AG09309 (cell line): ENCODE measurements at regions not wholly inside any gene's neighbourhood (a gene's known extent, or its start where the extent isn't known, plus 50 kb on each side); places are given as distances from the start of the nearest gene placed in this dataset.

Source experiments
- DNase-seq: peaks from one replicate; pipeline ENCODE4 v3.0.0-alpha.2; 2010; ENCODE audit warnings: low read depth
- H3K4me3 ChIP-seq: 2 replicates; pipeline ENCODE4 v1.5.1; 2011; ENCODE audit warnings: mild to moderate bottlenecking, low read depth, low read length, moderate library complexity; ENCODE audit not compliant: control insufficient read depth
- TF ChIP-seq, protein P1 (sequence below): IDR thresholded peaks from 2 replicates; pipeline ENCODE4 v1.5.1; 2011; ENCODE audit warnings: mild to moderate bottlenecking, low read depth, low read length, inconsistent platforms; ENCODE audit not compliant: insufficient read depth, control insufficient read depth; ENCODE audit errors: missing control alignments

DNA sequence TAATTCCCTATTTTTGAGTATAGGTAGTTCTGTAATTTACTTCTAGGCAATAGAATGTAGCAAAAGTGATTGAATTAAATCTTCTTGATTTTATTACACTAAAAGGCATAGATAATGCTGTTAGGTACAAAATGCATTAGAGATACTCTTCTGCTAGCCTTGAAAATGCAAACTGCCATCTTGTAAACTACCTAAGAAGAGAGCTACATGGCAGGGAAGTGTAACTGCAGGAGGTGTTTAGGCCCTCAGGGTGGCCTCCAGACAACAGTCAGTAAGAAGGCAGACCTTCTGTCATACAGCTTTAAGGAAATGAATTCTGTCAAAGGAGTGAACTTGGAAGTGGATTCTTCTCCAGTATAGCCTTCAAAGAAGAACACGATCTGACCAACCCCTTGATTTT lies 1396.8 kb upstream of the SLC39A10 start:
- DNase-seq: no peak
- no peak overlapping the region for H3K4me3 ChIP-seq
- TF ChIP-seq, protein P1, sequence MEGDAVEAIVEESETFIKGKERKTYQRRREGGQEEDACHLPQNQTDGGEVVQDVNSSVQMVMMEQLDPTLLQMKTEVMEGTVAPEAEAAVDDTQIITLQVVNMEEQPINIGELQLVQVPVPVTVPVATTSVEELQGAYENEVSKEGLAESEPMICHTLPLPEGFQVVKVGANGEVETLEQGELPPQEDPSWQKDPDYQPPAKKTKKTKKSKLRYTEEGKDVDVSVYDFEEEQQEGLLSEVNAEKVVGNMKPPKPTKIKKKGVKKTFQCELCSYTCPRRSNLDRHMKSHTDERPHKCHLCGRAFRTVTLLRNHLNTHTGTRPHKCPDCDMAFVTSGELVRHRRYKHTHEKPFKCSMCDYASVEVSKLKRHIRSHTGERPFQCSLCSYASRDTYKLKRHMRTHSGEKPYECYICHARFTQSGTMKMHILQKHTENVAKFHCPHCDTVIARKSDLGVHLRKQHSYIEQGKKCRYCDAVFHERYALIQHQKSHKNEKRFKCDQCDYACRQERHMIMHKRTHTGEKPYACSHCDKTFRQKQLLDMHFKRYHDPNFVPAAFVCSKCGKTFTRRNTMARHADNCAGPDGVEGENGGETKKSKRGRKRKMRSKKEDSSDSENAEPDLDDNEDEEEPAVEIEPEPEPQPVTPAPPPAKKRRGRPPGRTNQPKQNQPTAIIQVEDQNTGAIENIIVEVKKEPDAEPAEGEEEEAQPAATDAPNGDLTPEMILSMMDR: no peak

DNA sequence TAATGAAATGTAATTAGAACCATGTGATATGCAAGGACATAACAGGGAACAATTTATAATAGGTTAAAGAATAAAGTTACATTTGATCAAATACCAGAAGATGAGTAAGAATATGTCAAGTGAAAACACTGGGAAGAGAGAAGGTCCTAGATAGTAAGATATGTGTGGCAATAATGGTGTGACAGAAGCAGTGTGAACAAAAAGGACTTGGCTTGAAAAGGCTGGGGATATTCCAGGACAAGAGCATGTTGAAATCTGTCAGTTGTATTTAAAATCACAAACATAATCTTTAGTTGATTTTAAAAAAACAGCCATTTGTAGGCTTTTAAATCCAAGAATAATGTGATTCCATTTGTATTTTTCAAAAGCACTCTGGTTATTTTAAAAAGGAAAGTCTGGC lies 1399.9 kb upstream of the SLC39A10 start:
- H3K4me3 ChIP-seq: no peak overlapping the region
- TF ChIP-seq, protein P1: no peak
- no peak for DNase-seq

DNA sequence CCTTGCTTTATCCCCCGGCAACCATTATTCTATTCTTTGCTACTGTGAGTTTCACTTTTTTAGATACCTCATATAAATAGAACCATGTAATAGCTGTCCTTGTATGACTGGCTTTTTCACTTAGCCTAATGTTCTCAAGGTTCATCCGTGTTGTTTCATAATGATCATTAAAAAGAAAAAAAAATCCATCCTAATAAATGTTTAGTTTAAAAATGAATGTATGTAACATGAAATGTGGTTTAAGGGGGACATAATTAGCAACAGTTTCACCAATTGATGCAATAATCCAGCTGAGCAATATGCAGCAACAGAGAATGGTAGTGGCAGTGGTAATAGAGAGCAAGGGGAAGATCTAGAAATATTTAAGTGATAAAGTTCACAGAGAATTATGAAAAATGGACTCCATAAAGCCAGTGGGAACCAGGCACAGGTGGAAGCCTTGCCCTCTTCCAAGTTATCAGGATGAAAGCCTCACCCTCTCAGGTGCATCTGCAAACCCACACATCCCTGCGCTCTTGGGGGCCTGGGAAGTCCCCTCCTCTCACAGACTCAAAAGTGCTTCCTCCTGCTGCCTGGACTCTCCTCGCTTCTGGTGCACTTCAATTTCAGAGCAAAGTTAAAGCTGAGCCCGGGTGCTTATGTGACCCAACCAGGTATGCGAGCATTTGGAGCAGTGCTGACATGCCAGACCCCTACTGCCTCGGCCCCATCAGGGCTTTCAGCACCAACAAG lies 1403.3 kb upstream of the SLC39A10 start:
- TF ChIP-seq, protein P1: no peak
- no peak overlapping the region for H3K4me3 ChIP-seq
- no peak for DNase-seq

DNA sequence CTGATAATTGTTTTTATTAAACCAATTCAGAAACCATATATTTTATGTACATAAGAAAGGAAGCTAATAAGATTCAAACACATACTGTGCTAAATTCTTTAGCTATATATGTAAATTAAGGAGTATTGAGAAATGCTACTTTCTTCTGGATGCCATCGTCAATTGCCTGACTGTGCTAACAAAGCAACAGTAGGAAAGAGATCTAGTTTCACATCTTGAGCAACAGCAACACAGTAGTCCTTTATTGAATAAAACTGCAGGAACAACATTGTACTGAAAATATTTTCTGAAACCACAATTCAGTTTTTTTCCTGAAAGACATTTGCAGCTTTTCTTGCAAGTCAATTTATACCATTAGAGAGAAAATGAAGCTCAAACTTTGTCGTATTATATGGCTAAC lies 1404.9 kb upstream of the SLC39A10 start:
- H3K4me3 ChIP-seq: no peak overlapping the region
- TF ChIP-seq, protein P1: no peak
- no peak for DNase-seq

DNA sequence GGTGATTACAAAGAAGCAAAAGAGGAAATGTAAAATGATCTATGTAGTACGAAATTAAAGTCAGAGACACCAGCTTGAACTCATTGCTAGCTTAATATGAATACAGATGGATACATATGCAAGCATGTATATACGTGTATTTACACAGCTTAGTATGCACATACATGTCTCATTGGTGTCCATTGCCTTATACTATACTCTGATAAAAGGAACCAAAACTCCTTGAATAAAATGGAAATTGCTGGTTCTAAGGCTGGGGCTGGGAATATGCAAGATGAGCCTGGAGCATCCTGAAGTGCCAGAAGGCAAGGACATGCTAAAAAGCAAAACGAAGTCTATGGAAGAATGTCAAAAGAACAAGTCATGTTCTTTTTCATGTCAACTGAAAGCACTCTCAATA lies 1424.4 kb upstream of the SLC39A10 start:
- H3K4me3 ChIP-seq: no peak overlapping the region
- no peak for DNase-seq
- TF ChIP-seq, protein P1: no peak

DNA sequence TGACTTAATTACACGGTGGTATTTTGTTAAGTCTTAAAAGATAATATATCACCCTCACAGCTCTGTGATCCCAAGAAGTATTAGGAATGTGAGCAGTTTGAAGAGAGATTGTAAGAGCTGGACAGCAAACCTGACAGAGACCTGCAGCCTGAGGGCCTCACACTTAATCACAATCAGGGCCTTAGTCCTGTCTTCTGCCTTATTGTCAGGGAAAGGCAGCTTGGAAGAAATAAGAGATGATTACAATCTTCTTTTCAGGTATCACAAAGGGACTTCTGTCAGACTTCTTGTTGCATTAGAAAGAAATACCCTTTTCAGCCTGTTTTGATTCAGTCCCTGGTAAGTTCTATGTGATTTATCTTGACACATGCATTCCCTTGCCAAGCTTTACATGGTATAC lies 1433.8 kb upstream of the SLC39A10 start:
- no peak overlapping the region for H3K4me3 ChIP-seq
- TF ChIP-seq, protein P1: no peak
- no peak for DNase-seq
